COLO668 (cell line): ENCODE measurements at regions not wholly inside any gene's neighbourhood (a gene's known extent, or its start where the extent isn't known, plus 50 kb on each side); places are given as distances from the start of the nearest gene placed in this dataset.

Source experiments
- DNase-seq: peaks from one replicate; lab custom pipeline; 2025; ENCODE audit not compliant: unreplicated experiment; lab: John Stamatoyannopoulos, UW

- DNase-seq, result no peak
Observed at GRCh38 chr4:18840481-18840880, 818.9 kb upstream of the LCORL start.

GRCh38 chr4:18816228-18816895, 794.8 kb upstream of the LCORL start:
- DNase-seq, result no peak

GRCh38 chr4:18815779-18816173, 794.2 kb upstream of the LCORL start:
- no peak for DNase-seq

- no peak for DNase-seq
Observed at GRCh38 chr4:18815081-18815778, 793.7 kb upstream of the LCORL start.

- DNase-seq, result no peak
Observed at GRCh38 chr4:18813771-18814170, 792.2 kb upstream of the LCORL start.

- DNase-seq, result no peak
Observed at GRCh38 chr4:18813055-18813454, 791.5 kb upstream of the LCORL start.

- DNase-seq, result no peak
Observed at GRCh38 chr4:18803781-18804180, 782.2 kb upstream of the LCORL start.

- DNase-seq, result no peak
Observed at GRCh38 chr4:18798123-18798522, 776.6 kb upstream of the LCORL start.

- DNase-seq, result no peak
Observed at GRCh38 chr4:18795794-18796193, 774.2 kb upstream of the LCORL start.

- no peak for DNase-seq
Observed at GRCh38 chr4:18777190-18777930, 755.8 kb upstream of the LCORL start.

GRCh38 chr4:18767921-18768320, 746.4 kb upstream of the LCORL start:
- DNase-seq, result no peak

GRCh38 chr4:18756671-18757070, 735.1 kb upstream of the LCORL start:
- DNase-seq, result no peak

GRCh38 chr4:18754180-18754579, 732.6 kb upstream of the LCORL start:
- DNase-seq, result no peak

GRCh38 chr4:18751083-18751482, 729.5 kb upstream of the LCORL start:
- DNase-seq, result no peak

GRCh38 chr4:18749391-18749790, 727.8 kb upstream of the LCORL start:
- DNase-seq, result no peak

GRCh38 chr4:18736551-18736950, 715.0 kb upstream of the LCORL start:
- no peak for DNase-seq

GRCh38 chr4:18735740-18736268, 714.2 kb upstream of the LCORL start:
- no peak for DNase-seq

GRCh38 chr4:18734405-18734804, 712.9 kb upstream of the LCORL start:
- no peak for DNase-seq

- DNase-seq, result no peak
Observed at GRCh38 chr4:18733961-18734360, 712.4 kb upstream of the LCORL start.

GRCh38 chr4:18722748-18723191, 701.2 kb upstream of the LCORL start:
- no peak for DNase-seq

GRCh38 chr4:18698119-18698883, 676.7 kb upstream of the LCORL start:
- DNase-seq, result no peak
